GM12874 (cell line): ENCODE measurements at regions not wholly inside any gene's neighbourhood (a gene's known extent, or its start where the extent isn't known, plus 50 kb on each side); places are given as distances from the start of the nearest gene placed in this dataset.

Experiments used
- CTCF ChIP-seq: IDR thresholded peaks from 2 replicates; pipeline ENCODE4 v1.5.1; 2011; ENCODE audit warnings: low read depth, mild to moderate bottlenecking, control low read depth, low read length, moderate library complexity; ENCODE audit not compliant: insufficient read depth

- TF ChIP-seq CTCF, result no peak
These were observed 446.7 kb downstream of the BMP2 start for GRCh38 chr20:7214081-7214740.

GRCh38 chr20:7217606-7218005 is 450.1 kb downstream of the BMP2 start:
- TF ChIP-seq CTCF, result no peak

- TF ChIP-seq CTCF, result no peak
These were observed 453.3 kb downstream of the BMP2 start for GRCh38 chr20:7220755-7221154.

GRCh38 chr20:7226156-7226555 is 458.7 kb downstream of the BMP2 start:
- TF ChIP-seq CTCF, result no peak

- no peak for TF ChIP-seq CTCF
These were observed 463.8 kb downstream of the BMP2 start for GRCh38 chr20:7231303-7231702.

- TF ChIP-seq CTCF, result no peak
These were observed 465.3 kb downstream of the BMP2 start for GRCh38 chr20:7232796-7233195.

- TF ChIP-seq CTCF, result no peak
These were observed 469.8 kb downstream of the BMP2 start for GRCh38 chr20:7237251-7237650.
